ENCODE measurements at regions not wholly inside any gene's neighbourhood (a gene's known extent, or its start where the extent isn't known, plus 50 kb on each side); places are given as distances from the start of the nearest gene placed in this dataset.

DNA sequence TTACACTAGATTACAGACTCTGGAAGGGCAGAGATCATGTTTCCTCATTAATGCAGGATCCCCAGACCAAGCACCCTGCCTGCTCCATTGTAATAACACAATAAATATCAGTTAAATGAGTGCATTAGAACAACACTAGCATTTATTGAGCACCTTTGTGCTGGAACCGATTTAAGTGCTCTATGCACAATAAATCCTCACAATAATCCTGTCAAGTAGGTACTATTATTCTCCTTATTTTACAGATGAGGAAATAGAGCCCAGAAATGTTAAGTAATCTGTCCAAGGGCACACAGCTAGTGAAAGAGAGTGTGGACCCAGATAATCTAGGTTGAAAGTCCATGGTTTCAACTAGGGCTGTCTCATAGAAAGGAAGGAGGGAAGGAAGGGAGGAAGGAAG, 69.8 kb downstream of the MAP1LC3B2 start:
- intact Hi-C loops (cut with DNase I; ENCODE audit: low total_unique reads) = no loop called here
- no peak for DNase-seq (ENCODE audit: low spot score in 2 of 2)
- no peak for TF ChIP-seq POLR2A (IDR thresholded peaks at IDR 0.05)
- TF ChIP-seq, protein P1, sequence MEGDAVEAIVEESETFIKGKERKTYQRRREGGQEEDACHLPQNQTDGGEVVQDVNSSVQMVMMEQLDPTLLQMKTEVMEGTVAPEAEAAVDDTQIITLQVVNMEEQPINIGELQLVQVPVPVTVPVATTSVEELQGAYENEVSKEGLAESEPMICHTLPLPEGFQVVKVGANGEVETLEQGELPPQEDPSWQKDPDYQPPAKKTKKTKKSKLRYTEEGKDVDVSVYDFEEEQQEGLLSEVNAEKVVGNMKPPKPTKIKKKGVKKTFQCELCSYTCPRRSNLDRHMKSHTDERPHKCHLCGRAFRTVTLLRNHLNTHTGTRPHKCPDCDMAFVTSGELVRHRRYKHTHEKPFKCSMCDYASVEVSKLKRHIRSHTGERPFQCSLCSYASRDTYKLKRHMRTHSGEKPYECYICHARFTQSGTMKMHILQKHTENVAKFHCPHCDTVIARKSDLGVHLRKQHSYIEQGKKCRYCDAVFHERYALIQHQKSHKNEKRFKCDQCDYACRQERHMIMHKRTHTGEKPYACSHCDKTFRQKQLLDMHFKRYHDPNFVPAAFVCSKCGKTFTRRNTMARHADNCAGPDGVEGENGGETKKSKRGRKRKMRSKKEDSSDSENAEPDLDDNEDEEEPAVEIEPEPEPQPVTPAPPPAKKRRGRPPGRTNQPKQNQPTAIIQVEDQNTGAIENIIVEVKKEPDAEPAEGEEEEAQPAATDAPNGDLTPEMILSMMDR (IDR thresholded peaks at IDR 0.05) = no peak
- WGBS, 2 donors = 53 to 67% methylated on average over 1 of the region's 1 CpG
- H3K4me3 ChIP-seq (ENCODE audit: low read depth, poor library complexity, severe bottlenecking) = no peak overlapping the region

DNA sequence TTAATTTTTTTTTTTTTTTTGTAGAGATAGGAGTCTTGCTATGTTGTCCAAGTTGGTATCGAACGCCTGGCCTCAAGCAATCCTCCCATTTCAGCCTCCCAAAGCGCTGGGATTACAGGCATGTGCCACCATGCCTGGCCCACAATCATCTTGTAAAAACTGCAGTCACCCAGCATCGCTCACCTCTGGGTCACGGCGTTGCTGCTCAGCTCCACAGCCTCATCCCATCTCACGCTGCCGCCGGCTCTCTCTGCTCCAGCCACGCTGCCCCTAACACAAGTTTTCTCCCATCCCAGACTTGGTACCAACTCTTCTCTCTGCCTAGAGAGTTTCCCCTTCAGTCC, 69.2 kb downstream of the MAP1LC3B2 start:
- WGBS, 2 donors = 94 to 96% methylated on average over 10 of the region's 10 CpGs
- TF ChIP-seq POLR2A (IDR thresholded peaks at IDR 0.05) = no peak
- TF ChIP-seq, protein P1 (IDR thresholded peaks at IDR 0.05) = no peak
- no peak for DNase-seq (ENCODE audit: low spot score in 2 of 2)
- intact Hi-C loops (cut with DNase I; ENCODE audit: low total_unique reads) = no loop called here
- no peak overlapping the region for H3K4me3 ChIP-seq (ENCODE audit: low read depth, poor library complexity, severe bottlenecking)

All from lower leg skin (tissue), 4 donors.